COLO829 (cell line): ENCODE measurements at regions not wholly inside any gene's neighbourhood (a gene's known extent, or its start where the extent isn't known, plus 50 kb on each side); places are given as distances from the start of the nearest gene placed in this dataset.
"Not testable (repeated sequence)": the region's sequence is repeated elsewhere in the genome, so short reads cannot be mapped to it uniquely, and the experiment has no call there.

Source experiments
- DNase-seq: peaks from one replicate; pipeline ENCODE4 v3.0.0; 2012; ENCODE audit warnings: low spot score

GRCh38 chr3:188974856-188975599, 196.7 kb upstream of the TPRG1 start:
- no peak for DNase-seq

- no peak for DNase-seq
Measured at GRCh38 chr3:188975600-188976314, 196.0 kb upstream of the TPRG1 start.

- DNase-seq: no peak
Measured at GRCh38 chr3:188976407-188976806, 195.4 kb upstream of the TPRG1 start.

GRCh38 chr3:188978421-188979171, 193.2 kb upstream of the TPRG1 start:
- DNase-seq: peak; percentile 27

GRCh38 chr3:188979248-188979647, 192.5 kb upstream of the TPRG1 start:
- DNase-seq: no peak

GRCh38 chr3:188979669-188980310, 192.0 kb upstream of the TPRG1 start:
- DNase-seq: no peak

- DNase-seq: no peak
Measured at GRCh38 chr3:188993181-188993580, 178.6 kb upstream of the TPRG1 start.

GRCh38 chr3:189001559-189001958, 170.2 kb upstream of the TPRG1 start:
- peak; percentile 86 for DNase-seq

- DNase-seq: no peak
Measured at GRCh38 chr3:189003410-189003809, 168.4 kb upstream of the TPRG1 start.

GRCh38 chr3:189013224-189013888, 158.4 kb upstream of the TPRG1 start:
- DNase-seq: no peak

GRCh38 chr3:189014526-189014925, 157.2 kb upstream of the TPRG1 start:
- DNase-seq: no peak

- DNase-seq: not testable (repeated sequence)
Measured at GRCh38 chr3:189022576-189023466, 148.9 kb upstream of the TPRG1 start.

- no peak for DNase-seq
Measured at GRCh38 chr3:189025866-189026265, 145.9 kb upstream of the TPRG1 start.

GRCh38 chr3:189027626-189028155, 144.1 kb upstream of the TPRG1 start:
- DNase-seq: no peak

GRCh38 chr3:189038773-189039745, 132.7 kb upstream of the TPRG1 start:
- DNase-seq: no peak

- no peak for DNase-seq
Measured at GRCh38 chr3:189040656-189041335, 131.0 kb upstream of the TPRG1 start.

- peak; percentile 53 for DNase-seq
Measured at GRCh38 chr3:189041482-189042090, 130.2 kb upstream of the TPRG1 start.

- no peak for DNase-seq
Measured at GRCh38 chr3:189042832-189043231, 128.9 kb upstream of the TPRG1 start.
